ENCODE measurements at regions not wholly inside any gene's neighbourhood (a gene's known extent, or its start where the extent isn't known, plus 50 kb on each side); places are given as distances from the start of the nearest gene placed in this dataset. TPM values are rescaled to one million over a fixed set of nuclear protein-coding genes. Genes with fewer than 3 reads are reported as not detected.

DNA sequence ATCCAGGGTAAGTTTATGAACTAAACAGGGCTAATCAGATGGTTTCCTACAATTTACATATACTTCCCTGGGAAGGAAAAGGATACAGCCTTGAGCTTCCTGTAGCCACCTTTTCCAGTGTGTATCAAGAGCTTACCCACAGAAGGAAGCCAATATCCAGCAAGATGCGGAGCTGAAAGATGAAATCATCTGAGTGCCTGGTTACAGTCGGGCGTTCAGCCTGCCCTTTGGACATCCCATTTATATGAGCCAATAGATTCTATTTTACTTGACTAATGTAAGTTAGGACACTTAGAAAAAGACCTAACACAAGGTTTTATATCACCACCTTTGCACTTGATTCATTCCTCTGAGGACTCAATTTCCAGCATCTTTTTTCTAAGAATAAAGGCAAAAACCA, 108.2 kb downstream of the UCHL5 start:
- Histone ChIP-seq H3K27me3 (ENCODE audit: control insufficient read depth, insufficient read depth, low read length) (no peaks in the 10 kb centered on the region), H3K36me3 (ENCODE audit: insufficient read depth, low read length) (no peaks in the 10 kb centered on the region), H3K9me3 (replicated peaks; ENCODE audit: low read length) (no peaks in the 10 kb centered on the region), H3K4me3 (ENCODE audit: low read length) (no peak overlapping the region), H3K4me2 (ENCODE audit: low read length) (no peak overlapping the region), H3K4me1 (ENCODE audit: control insufficient read depth, insufficient read depth, low read length) (peaks cover 16% of the 10 kb centered on the region), H3K9ac (ENCODE audit: low read depth, low read length) (no peak overlapping the region)

- H3K4me3 ChIP-seq (ENCODE audit: low read length): no peak overlapping the region
- H3K27me3 ChIP-seq (ENCODE audit: control insufficient read depth, insufficient read depth, low read length): no peaks in the 10 kb centered on the region
- no peaks in the 10 kb centered on the region for H3K9me3 ChIP-seq (replicated peaks; ENCODE audit: low read length)
- H3K36me3 ChIP-seq (ENCODE audit: insufficient read depth, low read length): no peaks in the 10 kb centered on the region
- peaks cover 16% of the 10 kb centered on the region for H3K4me1 ChIP-seq (ENCODE audit: control insufficient read depth, insufficient read depth, low read length)
- H3K4me2 ChIP-seq (ENCODE audit: low read length): peak overlapping the region; percentile 41
- no peak overlapping the region for H3K9ac ChIP-seq (ENCODE audit: low read depth, low read length)
Measured at GRCh38 chr1:192951691-192952460, 107.3 kb downstream of the UCHL5 start.

DNA sequence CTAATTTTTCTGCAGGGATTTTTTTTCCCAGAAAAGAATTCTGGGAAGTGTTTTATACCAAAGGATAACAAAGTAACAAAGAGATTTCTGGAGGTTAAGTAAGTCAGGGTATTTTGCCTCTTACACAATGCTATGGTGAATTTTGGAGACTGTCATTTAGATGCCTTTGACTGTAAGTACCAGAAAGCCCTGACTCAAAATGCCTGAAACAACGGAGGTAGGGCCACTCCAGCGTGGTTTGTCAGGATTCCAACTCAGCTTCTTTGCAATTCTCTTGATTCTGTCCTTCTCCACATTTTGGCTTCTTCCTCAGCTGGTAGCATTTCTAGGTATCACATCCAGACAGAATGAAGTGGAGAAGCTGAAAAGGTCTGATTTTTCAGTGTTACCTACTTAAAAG, 106.5 kb downstream of the UCHL5 start:
- H3K27me3 ChIP-seq (ENCODE audit: control insufficient read depth, insufficient read depth, low read length): no peaks in the 10 kb centered on the region
- H3K9ac ChIP-seq (ENCODE audit: low read depth, low read length): no peak overlapping the region
- H3K4me2 ChIP-seq (ENCODE audit: low read length): no peak overlapping the region
- peaks cover 16% of the 10 kb centered on the region for H3K4me1 ChIP-seq (ENCODE audit: control insufficient read depth, insufficient read depth, low read length)
- no peaks in the 10 kb centered on the region for H3K9me3 ChIP-seq (replicated peaks; ENCODE audit: low read length)
- H3K36me3 ChIP-seq (ENCODE audit: insufficient read depth, low read length): no peaks in the 10 kb centered on the region
- H3K4me3 ChIP-seq (ENCODE audit: low read length): no peak overlapping the region

DNA sequence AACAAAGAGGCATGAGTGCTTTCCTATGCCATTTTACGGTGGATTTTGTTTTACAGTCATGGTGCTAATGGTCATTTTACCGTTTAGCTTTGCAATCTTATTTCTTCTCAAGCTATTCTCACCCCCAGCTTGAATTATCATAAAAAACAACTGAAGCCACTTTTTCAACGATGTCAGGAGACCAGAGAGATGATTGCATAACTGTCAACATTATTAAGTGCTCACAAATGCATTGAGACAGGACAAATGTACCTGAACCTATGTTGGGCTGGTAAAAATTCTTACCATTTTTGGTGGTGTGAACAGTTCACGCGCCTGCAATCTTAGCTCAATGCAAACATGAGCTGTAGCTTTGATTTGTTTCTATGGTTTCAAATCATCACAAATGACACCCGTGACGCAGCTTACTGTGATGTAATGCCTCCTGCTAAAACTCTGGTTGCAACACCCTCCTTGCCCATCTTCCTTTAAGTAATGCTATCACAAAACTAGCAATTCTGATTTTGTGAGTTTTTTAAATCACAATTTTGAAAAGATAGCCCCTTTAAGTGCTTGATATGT, 104.4 kb downstream of the UCHL5 start:
- Histone ChIP-seq H3K9me3 (replicated peaks; ENCODE audit: low read length) (no peaks in the 10 kb centered on the region), H3K9ac (ENCODE audit: low read depth, low read length) (no peak overlapping the region), H3K36me3 (ENCODE audit: insufficient read depth, low read length) (no peaks in the 10 kb centered on the region), H3K4me2 (ENCODE audit: low read length) (no peak overlapping the region), H3K4me1 (ENCODE audit: control insufficient read depth, insufficient read depth, low read length) (peaks cover 21% of the 10 kb centered on the region), H3K27me3 (ENCODE audit: control insufficient read depth, insufficient read depth, low read length) (no peaks in the 10 kb centered on the region), H3K4me3 (ENCODE audit: low read length) (no peak overlapping the region)

DNA sequence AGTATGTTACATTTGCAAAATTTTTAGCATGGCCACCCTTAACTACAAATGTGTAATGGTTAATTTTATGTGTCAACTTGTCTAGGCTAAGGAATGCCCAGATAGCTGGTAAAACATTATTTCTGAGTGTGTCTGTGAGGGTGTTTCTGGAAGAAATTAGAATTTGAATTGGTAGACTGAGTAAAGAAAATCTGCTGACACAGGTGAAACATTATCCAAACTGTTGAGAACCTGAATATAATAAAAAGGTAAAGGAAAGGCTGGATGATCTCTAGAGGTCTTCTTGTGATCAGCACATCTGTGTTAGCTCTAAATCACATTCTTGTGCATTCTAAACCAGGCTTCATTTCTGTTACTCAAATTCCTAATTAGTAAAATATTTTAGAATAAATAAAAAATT, 100.8 kb downstream of the UCHL5 start:
- H3K9me3 ChIP-seq (replicated peaks; ENCODE audit: low read length): no peaks in the 10 kb centered on the region
- no peaks in the 10 kb centered on the region for H3K36me3 ChIP-seq (ENCODE audit: insufficient read depth, low read length)
- H3K4me1 ChIP-seq (ENCODE audit: control insufficient read depth, insufficient read depth, low read length): peaks cover 5% of the 10 kb centered on the region
- no peak overlapping the region for H3K9ac ChIP-seq (ENCODE audit: low read depth, low read length)
- H3K4me2 ChIP-seq (ENCODE audit: low read length): no peak overlapping the region
- H3K27me3 ChIP-seq (ENCODE audit: control insufficient read depth, insufficient read depth, low read length): no peaks in the 10 kb centered on the region
- H3K4me3 ChIP-seq (ENCODE audit: low read length): no peak overlapping the region

GRCh38 chr1:192958871-192959270, 100.3 kb downstream of the UCHL5 start:
- no peaks in the 10 kb centered on the region for H3K9me3 ChIP-seq (replicated peaks; ENCODE audit: low read length)
- H3K4me1 ChIP-seq (ENCODE audit: control insufficient read depth, insufficient read depth, low read length): peaks cover 5% of the 10 kb centered on the region
- H3K4me3 ChIP-seq (ENCODE audit: low read length): no peak overlapping the region
- no peak overlapping the region for H3K4me2 ChIP-seq (ENCODE audit: low read length)
- no peak overlapping the region for H3K9ac ChIP-seq (ENCODE audit: low read depth, low read length)
- H3K27me3 ChIP-seq (ENCODE audit: control insufficient read depth, insufficient read depth, low read length): no peaks in the 10 kb centered on the region
- H3K36me3 ChIP-seq (ENCODE audit: insufficient read depth, low read length): no peaks in the 10 kb centered on the region

DNA sequence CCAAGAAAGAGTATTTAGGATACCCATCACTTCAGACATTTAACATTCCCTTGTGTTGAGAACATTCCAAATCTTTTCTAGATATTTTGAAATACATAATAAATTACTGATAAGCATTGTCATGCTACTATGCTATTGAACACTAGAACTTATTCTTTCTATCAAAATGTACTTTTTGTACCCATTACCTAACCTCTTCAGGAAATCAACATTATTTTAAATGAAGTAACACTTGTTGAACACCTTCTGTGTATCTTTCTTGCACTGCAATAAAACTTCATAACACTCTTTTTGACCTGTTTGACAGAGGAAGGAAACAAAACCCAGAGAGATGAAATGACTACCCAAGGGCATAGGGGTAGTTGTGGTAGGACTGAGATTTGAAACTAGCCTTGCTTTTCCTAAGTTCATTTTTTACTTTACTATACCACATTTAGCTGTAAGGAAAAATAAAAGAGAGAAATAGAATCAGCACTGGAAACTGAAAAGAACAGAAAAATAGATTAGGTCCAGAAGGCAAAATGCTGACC, 99.4 kb downstream of the UCHL5 start:
- H3K9ac ChIP-seq (ENCODE audit: low read depth, low read length): no peak overlapping the region
- H3K4me3 ChIP-seq (ENCODE audit: low read length): no peak overlapping the region
- no peaks in the 10 kb centered on the region for H3K9me3 ChIP-seq (replicated peaks; ENCODE audit: low read length)

More for the DNA sequence above, 99.4 kb downstream of the UCHL5 start:
- H3K36me3 ChIP-seq (ENCODE audit: insufficient read depth, low read length): no peaks in the 10 kb centered on the region
- no peak overlapping the region for H3K4me2 ChIP-seq (ENCODE audit: low read length)
- peaks cover 5% of the 10 kb centered on the region for H3K4me1 ChIP-seq (ENCODE audit: control insufficient read depth, insufficient read depth, low read length)
- no peaks in the 10 kb centered on the region for H3K27me3 ChIP-seq (ENCODE audit: control insufficient read depth, insufficient read depth, low read length)

Small RNA genes in the stretch of these regions (small RNA-seq; reads per million reads assigned to genes)
- not detected for gene RN7SKP126
